ENCODE measurements at regions not wholly inside any gene's neighbourhood (a gene's known extent, or its start where the extent isn't known, plus 50 kb on each side); places are given as distances from the start of the nearest gene placed in this dataset.
A peak's percentile ranks its signal among the peaks of the same experiment; 100 is the strongest.

- TF ChIP-seq, protein P1, sequence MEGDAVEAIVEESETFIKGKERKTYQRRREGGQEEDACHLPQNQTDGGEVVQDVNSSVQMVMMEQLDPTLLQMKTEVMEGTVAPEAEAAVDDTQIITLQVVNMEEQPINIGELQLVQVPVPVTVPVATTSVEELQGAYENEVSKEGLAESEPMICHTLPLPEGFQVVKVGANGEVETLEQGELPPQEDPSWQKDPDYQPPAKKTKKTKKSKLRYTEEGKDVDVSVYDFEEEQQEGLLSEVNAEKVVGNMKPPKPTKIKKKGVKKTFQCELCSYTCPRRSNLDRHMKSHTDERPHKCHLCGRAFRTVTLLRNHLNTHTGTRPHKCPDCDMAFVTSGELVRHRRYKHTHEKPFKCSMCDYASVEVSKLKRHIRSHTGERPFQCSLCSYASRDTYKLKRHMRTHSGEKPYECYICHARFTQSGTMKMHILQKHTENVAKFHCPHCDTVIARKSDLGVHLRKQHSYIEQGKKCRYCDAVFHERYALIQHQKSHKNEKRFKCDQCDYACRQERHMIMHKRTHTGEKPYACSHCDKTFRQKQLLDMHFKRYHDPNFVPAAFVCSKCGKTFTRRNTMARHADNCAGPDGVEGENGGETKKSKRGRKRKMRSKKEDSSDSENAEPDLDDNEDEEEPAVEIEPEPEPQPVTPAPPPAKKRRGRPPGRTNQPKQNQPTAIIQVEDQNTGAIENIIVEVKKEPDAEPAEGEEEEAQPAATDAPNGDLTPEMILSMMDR (conservative IDR thresholded peaks at IDR 0.05; ENCODE audit: low read length), result no peak
- no peak overlapping the region for H3K4me3 ChIP-seq (ENCODE audit: low read length)
- peak; percentile 8 for DNase-seq (ENCODE audit: low read depth)
These were observed 308.2 kb upstream of the ADAMTS9 start for GRCh38 chr3:64995857-64996551.

DNA sequence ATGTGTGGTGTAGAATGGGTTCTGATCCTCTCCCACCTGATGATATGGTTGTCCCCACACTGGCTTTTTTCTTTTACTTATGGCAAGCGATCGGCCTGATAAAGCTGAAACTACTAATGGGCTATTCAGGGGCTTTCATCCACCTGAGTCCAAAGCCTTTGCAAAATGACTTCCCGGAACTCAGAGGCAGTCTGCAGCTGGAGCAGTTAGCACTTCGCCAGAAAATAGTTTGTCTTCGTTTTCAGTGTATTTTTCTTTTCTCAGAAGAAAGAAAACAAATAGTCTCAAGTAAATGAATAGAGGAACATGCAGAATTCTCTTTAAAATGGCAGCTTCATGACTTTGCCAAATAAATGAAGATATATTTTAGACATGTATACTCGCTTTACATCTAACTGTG, 306.0 kb upstream of the ADAMTS9 start:
- DNase-seq (ENCODE audit: low read depth), result no peak
- no peak overlapping the region for H3K4me3 ChIP-seq (ENCODE audit: low read length)
- TF ChIP-seq, protein P1 (conservative IDR thresholded peaks at IDR 0.05; ENCODE audit: low read length), result no peak

- TF ChIP-seq, protein P1 (conservative IDR thresholded peaks at IDR 0.05; ENCODE audit: low read length), result no peak
- DNase-seq (ENCODE audit: low read depth), result no peak
- H3K4me3 ChIP-seq (ENCODE audit: low read length), result no peak overlapping the region
These were observed 304.9 kb upstream of the ADAMTS9 start for GRCh38 chr3:64992530-64993285.

DNA sequence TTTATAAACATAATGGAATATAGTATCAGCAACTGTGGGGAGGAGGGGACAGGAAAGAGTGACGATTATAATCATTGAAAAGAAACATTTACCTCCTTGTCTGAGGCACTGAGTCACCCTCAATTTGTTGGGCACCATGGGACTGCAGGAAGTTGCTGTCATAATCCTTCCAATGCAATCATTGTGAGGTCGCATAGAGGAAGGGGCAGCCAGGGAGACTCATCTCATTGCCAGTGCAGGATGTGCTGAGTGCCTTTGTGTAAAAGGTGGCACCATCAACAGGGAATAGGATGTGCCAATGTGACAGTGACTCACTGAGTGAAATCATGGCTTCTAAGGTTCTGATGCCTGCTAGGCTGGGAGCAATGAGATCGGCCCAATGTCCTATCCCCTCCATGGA, 300.4 kb upstream of the ADAMTS9 start:
- no peak for DNase-seq (ENCODE audit: low read depth)

GRCh38 chr3:64987726-64988125, 299.9 kb upstream of the ADAMTS9 start:
- no peak overlapping the region for H3K4me3 ChIP-seq (ENCODE audit: low read length)
- TF ChIP-seq, protein P1 (conservative IDR thresholded peaks at IDR 0.05; ENCODE audit: low read length), result no peak
- no peak for DNase-seq (ENCODE audit: low read depth)

More for the DNA sequence above, 300.4 kb upstream of the ADAMTS9 start:
- H3K4me3 ChIP-seq (ENCODE audit: low read length), result no peak overlapping the region
- TF ChIP-seq, protein P1 (conservative IDR thresholded peaks at IDR 0.05; ENCODE audit: low read length), result no peak

GRCh38 chr3:64985072-64985471, 297.3 kb upstream of the ADAMTS9 start:
- TF ChIP-seq, protein P1 (conservative IDR thresholded peaks at IDR 0.05; ENCODE audit: low read length), result no peak
- DNase-seq (ENCODE audit: low read depth), result no peak
- no peak overlapping the region for H3K4me3 ChIP-seq (ENCODE audit: low read length)

Measured in AG10803 (cell line).